GM12891 (cell line): ENCODE measurements at regions not wholly inside any gene's neighbourhood (a gene's known extent, or its start where the extent isn't known, plus 50 kb on each side); places are given as distances from the start of the nearest gene placed in this dataset.

Experiments used
- DNase-seq: peaks from one replicate; pipeline ENCODE4 v3.0.0; 2011; ENCODE audit warnings: low spot score; ENCODE audit not compliant: insufficient read length
- FAIRE-seq: peaks from 2 replicates; lab custom pipeline; 2011; peaks lifted over from hg19 to GRCh38; lab: Jason Lieb, UNC
- PAX5 ChIP-seq: IDR thresholded peaks from 2 replicates; pipeline ENCODE4 v1.6.1; 2011; ENCODE audit warnings: low read length, moderate library complexity, mild to moderate bottlenecking; ENCODE audit not compliant: insufficient read depth, severe bottlenecking
- POLR2A ChIP-seq: IDR thresholded peaks from 2 replicates; pipeline ENCODE4 v1.6.1; 2011; ENCODE audit warnings: low read depth, low read length, control low read depth
- POLR2AphosphoS5 ChIP-seq: IDR thresholded peaks from 2 replicates; pipeline ENCODE4 v1.6.1; 2011; ENCODE audit warnings: low read depth, low read length, control low read depth
- POU2F2 ChIP-seq: IDR thresholded peaks from 2 replicates; pipeline ENCODE4 v1.6.1; 2011; ENCODE audit warnings: low read depth, mild to moderate bottlenecking, control low read depth, low read length, moderate library complexity
- SPI1 ChIP-seq: IDR thresholded peaks from 2 replicates; pipeline ENCODE4 v1.6.1; 2011; ENCODE audit warnings: low read depth, low read length, control low read depth
- TAF1 ChIP-seq: IDR thresholded peaks from 2 replicates; pipeline ENCODE4 v1.6.1; 2011; ENCODE audit warnings: low read depth, low read length, control low read depth

- no peak for FAIRE-seq
- no peak for TF ChIP-seq PAX5
- TF ChIP-seq TAF1, result no peak
- no peak for TF ChIP-seq POU2F2
- TF ChIP-seq POLR2A, result no peak
- no peak for TF ChIP-seq POLR2AphosphoS5
Measured at GRCh38 chr14:26935733-26936132, 337.9 kb upstream of the NOVA1 start.

GRCh38 chr14:26938054-26938453 is 340.2 kb upstream of the NOVA1 start:
- TF ChIP-seq SPI1 (no peak), PAX5 (no peak), TAF1 (no peak), POLR2AphosphoS5 (no peak), POU2F2 (no peak), POLR2A (no peak)
- no peak for DNase-seq
- FAIRE-seq, result no peak

More at GRCh38 chr14:26935733-26936132, 337.9 kb upstream of the NOVA1 start:
- DNase-seq, result no peak

GRCh38 chr14:26939755-26940154 is 341.9 kb upstream of the NOVA1 start:
- DNase-seq (no peak), FAIRE-seq (no peak)
- no peak for TF ChIP-seq POLR2AphosphoS5

- no peak for TF ChIP-seq TAF1
- no peak for TF ChIP-seq POU2F2
- no peak for TF ChIP-seq PAX5
- TF ChIP-seq POLR2AphosphoS5, result no peak
- TF ChIP-seq POLR2A, result no peak
- TF ChIP-seq SPI1, result no peak
- FAIRE-seq, result no peak
- no peak for DNase-seq
Measured at GRCh38 chr14:26941521-26941920, 343.7 kb upstream of the NOVA1 start.

- FAIRE-seq (no peak), DNase-seq (no peak)
- TF ChIP-seq POLR2AphosphoS5, result no peak
- no peak for TF ChIP-seq POU2F2
- TF ChIP-seq PAX5, result no peak
- no peak for TF ChIP-seq SPI1
- no peak for TF ChIP-seq POLR2A
- no peak for TF ChIP-seq TAF1
Measured at GRCh38 chr14:26947265-26947664, 349.4 kb upstream of the NOVA1 start.

- DNase-seq (no peak), FAIRE-seq (no peak)
- no peak for TF ChIP-seq PAX5
- no peak for TF ChIP-seq POLR2AphosphoS5
- TF ChIP-seq SPI1, result no peak
- TF ChIP-seq POU2F2, result no peak
- TF ChIP-seq TAF1, result no peak
- no peak for TF ChIP-seq POLR2A
Measured at GRCh38 chr14:26959437-26959836, 361.6 kb upstream of the NOVA1 start.

GRCh38 chr14:26959972-26960660 is 362.3 kb upstream of the NOVA1 start:
- no peak for TF ChIP-seq TAF1
- TF ChIP-seq SPI1, result no peak
- no peak for TF ChIP-seq POLR2A
- no peak for TF ChIP-seq POLR2AphosphoS5
- TF ChIP-seq POU2F2, result no peak
- TF ChIP-seq PAX5, result no peak
- no peak for FAIRE-seq
- DNase-seq, result no peak

- no peak for TF ChIP-seq POLR2AphosphoS5
- TF ChIP-seq TAF1, result no peak
- TF ChIP-seq POU2F2, result no peak
- TF ChIP-seq PAX5, result no peak
- TF ChIP-seq POLR2A, result no peak
- no peak for TF ChIP-seq SPI1
- DNase-seq, result no peak
- no peak for FAIRE-seq
Measured at GRCh38 chr14:26963711-26964110, 365.9 kb upstream of the NOVA1 start.

- DNase-seq, result no peak
- no peak for FAIRE-seq
- no peak for TF ChIP-seq PAX5
- no peak for TF ChIP-seq TAF1
- TF ChIP-seq POLR2A, result no peak
- no peak for TF ChIP-seq POU2F2
Measured at GRCh38 chr14:26965490-26965889, 367.7 kb upstream of the NOVA1 start.

- DNase-seq (no peak), FAIRE-seq (no peak)
- TF ChIP-seq POLR2A, result no peak
- no peak for TF ChIP-seq POU2F2
- TF ChIP-seq PAX5, result no peak
- no peak for TF ChIP-seq TAF1
- TF ChIP-seq POLR2AphosphoS5, result no peak
- TF ChIP-seq SPI1, result no peak
Measured at GRCh38 chr14:26966908-26967307, 369.1 kb upstream of the NOVA1 start.
